Activated naive CD8-positive, alpha-beta T cell treated with anti-CD3 and anti-CD28 coated beads for 36 hours (primary cell): ENCODE measurements at regions not wholly inside any gene's neighbourhood (a gene's known extent, or its start where the extent isn't known, plus 50 kb on each side); places are given as distances from the start of the nearest gene placed in this dataset.

Experiments used
- DNase-seq: peaks from one replicate; pipeline ENCODE4 v3.0.0; 2021
- H3K27ac Mint-ChIP-seq: one replicate; pipeline ENCODE4 v1.8.0; 2022; ENCODE audit warnings: mild to moderate bottlenecking, moderate library complexity, mixed read lengths
- H3K27me3 Mint-ChIP-seq: one replicate; pipeline ENCODE4 v1.8.0; 2022; ENCODE audit warnings: mild to moderate bottlenecking, mixed read lengths
- H3K36me3 Mint-ChIP-seq: one replicate; pipeline ENCODE4 v1.8.0; 2021; ENCODE audit warnings: mild to moderate bottlenecking, mixed read lengths
- H3K4me1 Mint-ChIP-seq: one replicate; pipeline ENCODE4 v1.8.0; 2021; ENCODE audit warnings: mixed read lengths
- H3K4me3 Mint-ChIP-seq: one replicate; pipeline ENCODE4 v1.8.0; 2022; ENCODE audit warnings: mild to moderate bottlenecking, moderate library complexity, mixed read lengths
- H3K9me3 Mint-ChIP-seq: one replicate; pipeline ENCODE4 v1.8.0; 2022; ENCODE audit warnings: mixed read lengths

DNA sequence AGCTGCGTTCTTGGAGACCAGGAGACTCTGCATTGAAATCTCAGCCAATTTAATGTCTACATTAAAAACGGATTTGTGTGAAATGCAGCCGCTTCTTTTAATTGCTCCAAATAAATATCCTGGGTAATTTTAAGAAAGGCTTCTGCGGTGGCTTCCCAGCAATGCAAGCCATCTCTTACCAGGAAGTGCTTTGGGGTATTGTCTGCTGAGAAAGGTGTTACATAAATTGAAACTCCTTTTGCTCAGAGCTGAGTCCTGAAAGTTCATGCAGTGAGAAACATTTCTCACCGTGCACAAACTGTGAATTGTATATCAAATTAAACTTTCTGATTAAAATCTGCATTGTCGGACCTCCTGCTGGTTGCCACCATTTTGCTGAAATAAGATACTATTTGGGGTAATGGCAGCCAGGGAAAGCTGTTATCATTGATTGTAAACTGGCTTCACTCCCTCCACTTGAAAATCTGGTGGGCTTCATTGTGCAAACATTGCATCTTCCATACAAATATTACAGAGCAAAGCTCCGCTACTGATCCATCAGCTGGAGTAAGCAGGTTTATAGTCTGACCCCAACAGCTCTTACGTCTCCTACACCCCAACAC lies 59.5 kb downstream of the ZIC5 start:
- H3K9me3 Mint-ChIP-seq = no peaks in the 10 kb centered on the region
- no peak overlapping the region for H3K4me3 Mint-ChIP-seq
- peaks cover 11% of the 10 kb centered on the region for H3K4me1 Mint-ChIP-seq
- H3K36me3 Mint-ChIP-seq = no peaks in the 10 kb centered on the region
- DNase-seq = no peak
- H3K27ac Mint-ChIP-seq = no peak overlapping the region
- H3K27me3 Mint-ChIP-seq = peaks cover 59% of the 10 kb centered on the region

DNA sequence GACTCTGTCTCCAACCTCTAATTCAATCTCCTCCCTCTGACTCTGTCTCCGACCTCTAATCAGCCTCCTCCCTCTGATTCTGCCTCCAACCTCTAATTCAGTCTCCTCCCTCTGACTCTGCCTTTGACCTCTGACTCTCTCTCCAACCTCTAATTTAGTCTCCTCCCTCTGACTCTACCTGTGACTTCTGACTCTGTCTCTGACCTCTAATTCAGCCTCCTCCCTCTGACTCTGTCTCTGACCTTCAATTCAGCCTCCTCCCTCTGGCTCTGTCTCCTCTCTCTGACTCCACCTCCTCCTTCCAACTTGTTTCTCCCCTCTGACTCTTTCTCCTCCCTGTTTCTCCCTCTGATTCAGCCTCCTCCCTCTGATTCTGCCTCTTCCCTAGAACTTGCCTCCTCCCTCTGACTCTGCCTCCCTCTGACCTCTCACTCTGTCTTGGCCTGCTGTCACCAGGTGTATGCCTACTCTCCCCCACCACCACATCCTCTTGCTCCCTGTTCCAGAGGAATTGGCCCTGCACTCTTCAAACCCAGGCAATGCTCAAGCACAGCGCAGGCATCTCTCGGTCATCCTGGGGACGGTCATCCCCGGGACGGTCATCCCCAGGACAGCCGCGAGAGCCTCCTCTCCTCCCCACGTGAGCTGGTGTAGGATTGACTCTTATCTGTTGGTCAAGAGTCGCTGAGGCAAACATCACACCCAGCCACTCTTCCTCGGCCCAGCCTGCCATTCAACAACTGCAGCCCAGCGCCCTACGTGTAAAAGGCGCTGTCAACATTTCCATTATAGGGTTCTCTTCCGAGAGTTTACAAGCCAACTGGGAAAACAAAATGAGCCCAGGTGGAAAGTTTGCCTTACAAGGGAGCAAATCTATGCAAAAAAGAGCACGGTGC lies 60.2 kb downstream of the ZIC5 start:
- DNase-seq = no peak
- no peak overlapping the region for H3K4me3 Mint-ChIP-seq
- no peaks in the 10 kb centered on the region for H3K36me3 Mint-ChIP-seq

DNA sequence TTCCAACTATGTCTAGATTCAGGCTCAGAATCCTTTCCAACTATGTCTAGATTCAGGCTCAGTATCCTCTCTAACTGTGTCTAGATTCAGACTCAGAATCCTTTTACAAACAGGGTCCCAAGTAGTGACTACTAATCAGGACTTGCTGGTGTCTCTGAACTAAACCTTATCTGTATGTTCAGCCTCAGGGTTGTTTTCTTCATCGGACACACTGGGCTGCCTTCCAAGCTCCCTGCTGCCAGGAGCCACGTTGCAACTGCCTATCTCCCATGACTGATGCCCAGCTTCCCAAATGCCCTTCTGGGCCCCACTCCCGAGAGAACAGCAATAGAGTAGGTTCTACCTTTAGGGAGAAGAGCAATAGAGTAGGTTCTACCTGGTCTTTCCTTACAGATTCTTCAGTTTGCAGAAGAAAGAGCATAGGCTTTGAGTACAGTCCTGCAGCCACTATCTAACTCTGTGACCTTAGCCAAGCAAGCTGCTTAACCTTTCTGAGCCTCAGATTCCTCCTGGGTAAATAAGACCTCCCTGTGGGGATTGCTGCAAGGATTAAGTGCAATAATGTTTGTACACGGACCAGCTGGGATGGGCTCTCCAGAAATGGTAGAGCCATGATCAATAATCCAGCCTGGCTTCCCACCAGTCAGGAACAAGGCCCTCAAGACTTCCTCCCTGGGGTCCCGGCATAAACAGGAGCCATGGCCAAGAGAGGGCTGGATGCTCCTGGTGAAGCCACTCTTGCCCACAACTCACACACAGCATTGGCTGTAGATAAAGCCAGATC lies 61.5 kb downstream of the ZIC5 start:
- peaks cover 62% of the 10 kb centered on the region for H3K27me3 Mint-ChIP-seq
- no peak for DNase-seq
- no peaks in the 10 kb centered on the region for H3K36me3 Mint-ChIP-seq
- no peak overlapping the region for H3K27ac Mint-ChIP-seq
- H3K4me1 Mint-ChIP-seq = peaks cover 9% of the 10 kb centered on the region
- H3K4me3 Mint-ChIP-seq = no peak overlapping the region
- H3K9me3 Mint-ChIP-seq = no peaks in the 10 kb centered on the region

More for the DNA sequence above, 60.2 kb downstream of the ZIC5 start:
- peaks cover 9% of the 10 kb centered on the region for H3K4me1 Mint-ChIP-seq
- H3K27ac Mint-ChIP-seq = no peak overlapping the region
- no peaks in the 10 kb centered on the region for H3K9me3 Mint-ChIP-seq
- peaks cover 56% of the 10 kb centered on the region for H3K27me3 Mint-ChIP-seq

DNA sequence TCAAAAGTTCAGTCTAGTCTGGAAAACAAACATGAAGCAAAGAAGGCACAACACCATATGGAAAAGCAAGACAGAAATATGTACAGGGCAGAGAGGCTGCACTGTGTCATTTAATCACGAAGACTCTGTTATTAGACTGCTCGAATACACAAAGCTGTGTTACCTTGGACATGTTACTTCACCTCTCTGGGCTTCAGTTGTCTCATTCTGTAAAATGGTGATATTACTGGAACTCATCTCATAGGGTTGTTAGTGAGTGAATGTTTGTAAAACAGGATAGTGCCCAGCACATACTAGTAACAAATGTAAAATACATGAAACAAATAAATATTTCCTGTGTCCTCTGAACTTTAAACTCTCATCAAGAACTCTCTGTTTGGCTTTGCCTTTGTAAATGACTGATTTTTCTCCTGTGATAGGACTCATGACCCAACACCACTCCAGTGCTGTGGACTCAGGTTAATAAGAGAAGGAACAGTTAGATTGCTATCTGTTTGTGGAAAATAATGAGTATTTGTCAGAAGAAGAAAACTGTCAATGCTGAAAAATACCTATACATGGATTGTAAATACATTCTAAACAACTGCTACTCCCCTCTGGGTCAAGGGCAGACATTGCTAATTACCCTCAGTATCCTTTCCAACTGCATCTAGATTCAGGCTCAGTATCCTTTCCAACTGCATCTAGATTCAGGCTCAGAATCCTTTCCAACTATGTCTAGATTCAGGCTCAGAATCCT lies 62.3 kb downstream of the ZIC5 start:
- Mint-ChIP-seq H3K4me1 (peaks cover 9% of the 10 kb centered on the region), H3K27me3 (peaks cover 62% of the 10 kb centered on the region), H3K27ac (no peak overlapping the region), H3K4me3 (no peak overlapping the region), H3K9me3 (no peaks in the 10 kb centered on the region), H3K36me3 (no peaks in the 10 kb centered on the region)
- no peak for DNase-seq

DNA sequence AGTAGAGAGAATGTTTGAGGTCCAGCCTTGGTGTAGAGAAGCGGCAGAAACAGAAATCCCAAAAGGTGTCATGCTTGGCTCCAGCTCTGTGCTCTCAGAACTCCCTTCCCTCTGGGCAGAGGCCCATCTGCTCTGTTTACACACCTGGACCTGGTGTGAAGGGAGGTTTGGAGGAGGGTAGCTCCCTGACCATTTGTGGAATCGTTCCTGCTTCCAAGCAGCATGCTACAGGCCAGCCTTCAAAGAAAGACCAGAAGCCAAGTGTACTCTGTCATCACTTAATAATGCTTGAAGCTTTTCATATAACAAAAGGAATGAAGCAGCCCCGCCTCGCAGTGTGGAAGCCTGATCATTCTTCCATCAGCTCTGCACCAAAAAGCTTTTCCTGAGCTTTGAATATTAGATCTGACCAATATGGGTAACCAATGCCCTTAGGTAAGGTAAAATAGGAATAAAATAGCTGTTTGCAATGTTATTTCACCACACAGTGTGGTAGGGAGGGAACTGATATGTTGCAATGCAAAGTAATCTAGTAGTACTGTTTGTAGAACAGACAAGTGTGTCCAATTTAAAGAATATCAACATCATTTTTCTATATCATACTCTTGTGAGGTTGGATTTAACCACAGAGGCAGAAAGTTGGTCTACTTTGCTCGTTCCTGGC lies 63.3 kb downstream of the ZIC5 start:
- Mint-ChIP-seq H3K4me1 (peaks cover 7% of the 10 kb centered on the region), H3K9me3 (no peaks in the 10 kb centered on the region), H3K27ac (no peak overlapping the region), H3K36me3 (no peaks in the 10 kb centered on the region), H3K27me3 (peaks cover 59% of the 10 kb centered on the region), H3K4me3 (no peak overlapping the region)
- no peak for DNase-seq

DNA sequence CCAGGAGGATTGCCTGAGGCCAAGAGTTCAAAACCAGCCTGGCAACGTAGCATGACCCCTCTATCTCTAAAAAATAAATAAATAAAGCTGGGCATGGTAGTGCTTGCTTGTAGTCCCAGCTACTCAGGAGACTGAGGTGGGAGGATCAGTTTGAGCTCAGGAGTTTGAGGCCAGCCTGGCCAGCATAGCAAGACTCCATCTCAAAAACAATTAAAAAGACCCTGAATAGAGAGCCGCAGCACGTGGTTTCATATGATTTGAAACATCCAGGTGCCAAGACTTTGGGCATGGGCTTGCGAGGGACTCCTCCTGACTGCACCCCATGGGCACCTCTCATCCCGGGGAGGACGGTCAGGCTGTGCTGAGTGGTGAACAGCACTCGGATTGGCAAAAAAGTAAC lies 63.9 kb downstream of the ZIC5 start:
- H3K27me3 Mint-ChIP-seq = peaks cover 63% of the 10 kb centered on the region
- H3K36me3 Mint-ChIP-seq = no peaks in the 10 kb centered on the region
- no peak overlapping the region for H3K27ac Mint-ChIP-seq
- DNase-seq = no peak
- peaks cover 5% of the 10 kb centered on the region for H3K4me1 Mint-ChIP-seq
- H3K9me3 Mint-ChIP-seq = no peaks in the 10 kb centered on the region
- H3K4me3 Mint-ChIP-seq = no peak overlapping the region

DNA sequence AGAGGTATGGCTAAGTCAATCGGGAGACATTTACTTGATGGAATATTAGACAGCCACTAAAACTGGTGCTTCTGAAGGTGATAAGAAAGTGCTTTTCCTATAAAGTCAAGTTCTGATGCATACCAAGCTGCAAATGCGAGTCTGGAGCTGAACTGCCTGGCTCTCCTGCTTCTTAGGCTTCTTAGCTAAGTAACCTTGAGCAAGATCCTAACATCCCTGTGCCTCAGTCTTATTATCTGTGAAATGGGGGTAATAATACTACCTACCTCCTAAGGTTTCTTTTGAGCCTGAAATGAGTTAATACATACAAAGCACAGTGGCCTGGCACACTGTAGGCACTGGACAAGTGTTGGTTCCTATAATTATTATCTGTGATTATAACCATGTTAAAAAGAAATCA lies 64.5 kb downstream of the ZIC5 start:
- no peaks in the 10 kb centered on the region for H3K9me3 Mint-ChIP-seq
- DNase-seq = no peak
- no peak overlapping the region for H3K4me3 Mint-ChIP-seq
- H3K36me3 Mint-ChIP-seq = no peaks in the 10 kb centered on the region
- H3K4me1 Mint-ChIP-seq = peaks cover 5% of the 10 kb centered on the region
- peaks cover 66% of the 10 kb centered on the region for H3K27me3 Mint-ChIP-seq
- no peak overlapping the region for H3K27ac Mint-ChIP-seq

DNA sequence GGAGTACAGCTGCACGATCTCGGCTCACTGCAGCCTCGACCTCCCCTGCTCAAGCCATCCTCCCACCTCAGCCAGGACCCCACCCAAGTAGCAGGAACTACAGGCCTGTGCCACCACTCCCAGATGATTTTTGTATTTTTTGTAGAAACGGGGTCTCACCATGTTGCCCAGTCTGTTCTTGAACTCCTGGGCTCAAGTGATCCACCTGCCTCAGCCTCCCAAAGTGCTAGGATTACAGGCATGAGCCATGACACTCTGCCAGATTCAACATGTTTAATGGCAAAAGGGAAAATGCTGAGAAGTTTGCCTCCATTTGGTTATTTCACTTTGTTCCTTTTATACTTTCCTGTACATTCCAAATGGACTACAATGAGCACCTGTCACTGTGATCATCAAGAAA lies 65.8 kb downstream of the ZIC5 start:
- no peaks in the 10 kb centered on the region for H3K36me3 Mint-ChIP-seq
- no peaks in the 10 kb centered on the region for H3K4me1 Mint-ChIP-seq
- H3K27me3 Mint-ChIP-seq = peaks cover 61% of the 10 kb centered on the region
- DNase-seq = no peak
- no peaks in the 10 kb centered on the region for H3K9me3 Mint-ChIP-seq
- no peak overlapping the region for H3K4me3 Mint-ChIP-seq
- H3K27ac Mint-ChIP-seq = no peak overlapping the region

DNA sequence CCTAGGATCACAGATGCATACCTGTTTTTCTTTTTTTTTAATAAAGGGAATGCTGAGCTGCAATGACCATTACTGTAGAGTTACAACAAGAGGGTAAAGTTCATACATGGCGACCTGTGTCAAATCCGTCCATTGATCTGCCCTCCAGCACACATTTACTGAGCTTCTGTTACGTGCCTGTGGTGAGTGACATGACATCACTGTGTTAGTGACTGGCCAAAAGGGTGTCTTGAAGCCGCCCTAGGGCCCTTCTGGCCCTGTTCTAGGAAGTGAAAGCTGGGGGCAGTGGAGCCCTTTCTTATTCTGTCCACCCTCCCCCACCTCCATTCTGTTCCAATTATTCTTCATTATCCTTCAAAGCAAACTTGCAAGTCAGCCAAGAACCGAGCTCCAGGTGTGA lies 66.3 kb downstream of the ZIC5 start:
- DNase-seq = no peak
- peaks cover 63% of the 10 kb centered on the region for H3K27me3 Mint-ChIP-seq
- no peaks in the 10 kb centered on the region for H3K36me3 Mint-ChIP-seq

DNA sequence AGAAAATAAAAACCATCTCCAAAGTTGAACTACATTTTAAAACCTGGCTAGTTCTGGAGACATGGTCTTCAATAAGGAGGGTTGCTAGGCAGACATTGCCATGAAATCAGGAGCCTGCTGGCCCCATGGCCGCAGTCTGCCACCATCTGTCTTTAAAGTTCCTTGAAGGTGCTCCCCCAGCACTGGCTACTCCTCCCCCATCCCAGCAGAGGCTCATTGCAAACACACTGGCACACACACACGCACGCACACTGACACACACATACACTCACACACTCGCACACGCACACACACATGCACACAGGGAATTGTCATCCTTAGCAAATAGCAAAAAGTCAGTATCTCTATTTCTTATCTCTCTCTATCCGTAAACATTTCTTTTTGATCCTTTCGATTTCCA lies 68.4 kb downstream of the ZIC5 start:
- no peak overlapping the region for H3K27ac Mint-ChIP-seq
- peaks cover 60% of the 10 kb centered on the region for H3K27me3 Mint-ChIP-seq
- peaks cover 4% of the 10 kb centered on the region for H3K4me1 Mint-ChIP-seq
- DNase-seq = no peak
- H3K4me3 Mint-ChIP-seq = no peak overlapping the region
- no peaks in the 10 kb centered on the region for H3K36me3 Mint-ChIP-seq
- H3K9me3 Mint-ChIP-seq = no peaks in the 10 kb centered on the region

More for the DNA sequence above, 66.3 kb downstream of the ZIC5 start:
- H3K4me1 Mint-ChIP-seq = peaks cover 3% of the 10 kb centered on the region
- no peak overlapping the region for H3K27ac Mint-ChIP-seq
- no peaks in the 10 kb centered on the region for H3K9me3 Mint-ChIP-seq
- H3K4me3 Mint-ChIP-seq = no peak overlapping the region

DNA sequence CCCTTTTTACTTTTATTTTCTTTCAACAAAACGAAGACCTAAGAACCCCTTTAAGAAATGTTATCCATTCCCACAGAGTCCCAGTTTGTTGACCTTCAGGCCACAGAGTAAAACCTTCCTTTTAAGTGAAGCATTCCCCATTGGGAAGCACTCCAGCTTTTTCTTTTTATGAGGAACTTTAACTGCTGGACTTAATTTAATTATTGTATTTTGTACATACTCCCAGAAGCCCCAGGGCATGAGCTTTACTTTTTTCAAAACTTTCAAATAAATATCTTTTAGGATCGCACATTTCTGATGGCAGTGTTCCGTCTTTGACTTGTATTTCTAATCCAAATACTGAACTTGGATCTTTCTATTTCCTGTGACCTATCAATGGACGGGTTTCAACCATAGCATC lies 68.9 kb downstream of the ZIC5 start:
- no peak overlapping the region for H3K4me3 Mint-ChIP-seq
- peaks cover 60% of the 10 kb centered on the region for H3K27me3 Mint-ChIP-seq
- no peaks in the 10 kb centered on the region for H3K36me3 Mint-ChIP-seq
- H3K4me1 Mint-ChIP-seq = peaks cover 4% of the 10 kb centered on the region
- H3K27ac Mint-ChIP-seq = no peak overlapping the region
- DNase-seq = no peak
- no peaks in the 10 kb centered on the region for H3K9me3 Mint-ChIP-seq

DNA sequence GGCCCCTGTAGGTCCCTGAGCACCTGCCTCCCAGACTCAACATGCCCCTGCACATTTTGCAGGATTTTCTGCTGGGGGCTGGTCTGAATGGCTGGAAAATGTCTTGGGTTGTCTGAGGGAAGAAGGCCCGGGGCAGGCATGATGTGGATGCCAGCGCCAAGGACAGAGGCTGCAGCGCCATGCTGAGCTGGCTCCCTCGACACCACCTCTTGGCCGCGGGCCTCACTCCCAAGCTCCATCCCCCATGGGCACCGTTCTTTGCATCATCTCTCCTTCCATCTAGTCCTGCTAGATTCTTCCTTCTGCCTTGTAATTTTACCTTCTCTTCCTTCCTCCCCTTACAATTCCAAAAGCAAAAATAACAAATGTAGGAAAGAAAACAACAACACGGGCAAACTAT lies 70.6 kb downstream of the ZIC5 start:
- Mint-ChIP-seq H3K36me3 (no peaks in the 10 kb centered on the region), H3K27ac (no peak overlapping the region), H3K27me3 (peaks cover 71% of the 10 kb centered on the region), H3K4me1 (peaks cover 4% of the 10 kb centered on the region), H3K4me3 (no peak overlapping the region), H3K9me3 (no peaks in the 10 kb centered on the region)
- no peak for DNase-seq

DNA sequence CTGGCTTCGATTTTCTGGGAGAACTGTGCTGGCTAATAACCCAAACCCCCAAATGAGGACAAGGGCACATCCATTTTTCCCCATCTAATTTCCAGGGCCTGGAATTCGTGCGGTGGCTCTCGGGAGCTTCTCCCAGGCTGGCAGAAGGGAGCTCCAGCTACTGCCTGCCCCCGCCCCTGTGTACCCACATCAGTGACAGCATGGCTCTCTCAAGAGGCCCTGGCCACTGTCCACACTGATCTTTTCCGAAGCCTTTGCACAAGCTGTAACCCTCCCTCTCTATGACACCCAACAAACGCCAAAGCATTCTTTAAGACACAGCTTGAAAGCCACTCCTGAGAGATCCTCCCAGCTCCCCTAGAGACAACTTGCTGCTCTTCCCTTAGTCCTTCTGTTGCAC lies 73.1 kb downstream of the ZIC5 start:
- H3K4me3 Mint-ChIP-seq = no peak overlapping the region
- H3K9me3 Mint-ChIP-seq = no peaks in the 10 kb centered on the region
- H3K27me3 Mint-ChIP-seq = peaks cover 75% of the 10 kb centered on the region
- no peaks in the 10 kb centered on the region for H3K36me3 Mint-ChIP-seq
- no peak for DNase-seq
- H3K4me1 Mint-ChIP-seq = peaks cover 14% of the 10 kb centered on the region
- H3K27ac Mint-ChIP-seq = no peak overlapping the region

DNA sequence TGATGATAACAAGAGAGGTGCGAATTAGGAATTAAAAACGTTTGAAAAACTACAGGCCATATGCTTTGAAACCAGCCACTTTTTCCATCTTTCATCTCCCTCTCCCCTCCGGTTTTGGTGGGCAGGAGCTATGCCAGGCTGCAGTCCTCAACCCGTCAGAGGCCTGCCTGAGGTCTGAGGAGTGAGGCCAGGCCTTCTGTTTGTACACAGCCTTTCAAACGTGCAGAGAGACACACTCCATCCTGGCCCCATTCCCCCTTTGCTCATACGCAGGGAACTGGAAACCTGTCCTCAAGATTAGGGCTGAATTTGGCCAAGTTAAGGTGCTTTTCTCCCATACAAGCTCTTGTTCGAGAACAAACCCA lies 74.5 kb downstream of the ZIC5 start:
- Mint-ChIP-seq H3K27me3 (peaks cover 64% of the 10 kb centered on the region), H3K9me3 (no peaks in the 10 kb centered on the region), H3K4me3 (no peak overlapping the region), H3K4me1 (peaks cover 14% of the 10 kb centered on the region), H3K27ac (no peak overlapping the region), H3K36me3 (no peaks in the 10 kb centered on the region)
- DNase-seq = no peak
